HL-60 (cell line): ENCODE measurements at regions not wholly inside any gene's neighbourhood (a gene's known extent, or its start where the extent isn't known, plus 50 kb on each side); places are given as distances from the start of the nearest gene placed in this dataset.

Experiments
- DNase-seq, 2 experiments: peaks; one replicate each; pipeline ENCODE4 v3.0.0-alpha.2; 2010 to 2020; ENCODE audit warnings: low read depth in 1 of 2, low spot score in 1 of 2
- H3K27ac ChIP-seq: fragments of 250-450 bp; sonication (Bioruptor Pico); replicated peaks from 2 replicates; pipeline ENCODE4 v1.5.1; 2020; ENCODE audit warnings: mild to moderate bottlenecking, moderate library complexity
- H3K27me3 ChIP-seq: fragments of 250-450 bp; sonication (Bioruptor Pico); 2 replicates; pipeline ENCODE4 v1.5.1; 2021; ENCODE audit warnings: mild to moderate bottlenecking, moderate library complexity; ENCODE audit not compliant: insufficient read depth, poor library complexity, severe bottlenecking
- H3K4me3 ChIP-seq: replicated peaks from 2 replicates; pipeline ENCODE4 v1.5.1; 2011; ENCODE audit warnings: mild to moderate bottlenecking, control low read depth, low read length; ENCODE audit not compliant: insufficient read depth
- GABPA ChIP-seq: IDR thresholded peaks from 2 replicates; pipeline ENCODE4 v1.6.1; 2012; ENCODE audit warnings: low read depth
- POLR2AphosphoS5 ChIP-seq: IDR thresholded peaks from 2 replicates; pipeline ENCODE4 v1.6.1; 2012; ENCODE audit warnings: low read depth
- SPI1 ChIP-seq: IDR thresholded peaks from 2 replicates; pipeline ENCODE4 v1.6.1; 2012; ENCODE audit warnings: low read depth, mild to moderate bottlenecking, borderline replicate concordance
- TF ChIP-seq, protein P1 (sequence below): IDR thresholded peaks from 2 replicates; pipeline ENCODE4 v1.6.1; 2012; ENCODE audit warnings: low read depth; ENCODE audit not compliant: insufficient replicate concordance
- TF ChIP-seq, protein P2 (sequence below): IDR thresholded peaks from one replicate; pipeline ENCODE4 v1.5.1; 2011; ENCODE audit warnings: low read length, control low read depth, inconsistent platforms; ENCODE audit not compliant: insufficient read depth

DNA sequence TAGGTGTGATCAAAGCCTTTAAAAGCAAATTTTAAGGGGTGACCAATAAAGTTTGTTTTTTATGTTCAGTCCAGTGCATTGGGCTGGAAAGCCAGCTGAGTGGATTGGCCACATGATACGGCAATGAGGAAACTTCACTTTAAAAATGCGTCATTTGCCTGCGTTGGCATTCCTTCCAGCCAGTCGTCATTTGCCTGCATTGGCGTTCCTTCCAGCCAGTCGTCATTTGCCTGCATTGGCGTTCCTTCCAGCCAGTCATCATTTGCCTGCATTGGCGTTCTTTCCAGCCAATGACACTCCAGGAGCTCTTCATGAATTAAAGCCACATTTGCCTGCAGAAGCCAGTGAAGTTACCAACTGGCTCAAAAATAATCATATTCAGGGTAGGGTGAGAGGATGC is 378.6 kb downstream of the SMOC2 start:
- Histone ChIP-seq H3K4me3 (no peak overlapping the region), H3K27me3 (no peaks in the 10 kb centered on the region), H3K27ac (no peak overlapping the region)
- DNase-seq: no peak
- TF ChIP-seq POLR2AphosphoS5: no peak
- TF ChIP-seq, protein P1, sequence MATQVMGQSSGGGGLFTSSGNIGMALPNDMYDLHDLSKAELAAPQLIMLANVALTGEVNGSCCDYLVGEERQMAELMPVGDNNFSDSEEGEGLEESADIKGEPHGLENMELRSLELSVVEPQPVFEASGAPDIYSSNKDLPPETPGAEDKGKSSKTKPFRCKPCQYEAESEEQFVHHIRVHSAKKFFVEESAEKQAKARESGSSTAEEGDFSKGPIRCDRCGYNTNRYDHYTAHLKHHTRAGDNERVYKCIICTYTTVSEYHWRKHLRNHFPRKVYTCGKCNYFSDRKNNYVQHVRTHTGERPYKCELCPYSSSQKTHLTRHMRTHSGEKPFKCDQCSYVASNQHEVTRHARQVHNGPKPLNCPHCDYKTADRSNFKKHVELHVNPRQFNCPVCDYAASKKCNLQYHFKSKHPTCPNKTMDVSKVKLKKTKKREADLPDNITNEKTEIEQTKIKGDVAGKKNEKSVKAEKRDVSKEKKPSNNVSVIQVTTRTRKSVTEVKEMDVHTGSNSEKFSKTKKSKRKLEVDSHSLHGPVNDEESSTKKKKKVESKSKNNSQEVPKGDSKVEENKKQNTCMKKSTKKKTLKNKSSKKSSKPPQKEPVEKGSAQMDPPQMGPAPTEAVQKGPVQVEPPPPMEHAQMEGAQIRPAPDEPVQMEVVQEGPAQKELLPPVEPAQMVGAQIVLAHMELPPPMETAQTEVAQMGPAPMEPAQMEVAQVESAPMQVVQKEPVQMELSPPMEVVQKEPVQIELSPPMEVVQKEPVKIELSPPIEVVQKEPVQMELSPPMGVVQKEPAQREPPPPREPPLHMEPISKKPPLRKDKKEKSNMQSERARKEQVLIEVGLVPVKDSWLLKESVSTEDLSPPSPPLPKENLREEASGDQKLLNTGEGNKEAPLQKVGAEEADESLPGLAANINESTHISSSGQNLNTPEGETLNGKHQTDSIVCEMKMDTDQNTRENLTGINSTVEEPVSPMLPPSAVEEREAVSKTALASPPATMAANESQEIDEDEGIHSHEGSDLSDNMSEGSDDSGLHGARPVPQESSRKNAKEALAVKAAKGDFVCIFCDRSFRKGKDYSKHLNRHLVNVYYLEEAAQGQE: no peak
- TF ChIP-seq, protein P2, sequence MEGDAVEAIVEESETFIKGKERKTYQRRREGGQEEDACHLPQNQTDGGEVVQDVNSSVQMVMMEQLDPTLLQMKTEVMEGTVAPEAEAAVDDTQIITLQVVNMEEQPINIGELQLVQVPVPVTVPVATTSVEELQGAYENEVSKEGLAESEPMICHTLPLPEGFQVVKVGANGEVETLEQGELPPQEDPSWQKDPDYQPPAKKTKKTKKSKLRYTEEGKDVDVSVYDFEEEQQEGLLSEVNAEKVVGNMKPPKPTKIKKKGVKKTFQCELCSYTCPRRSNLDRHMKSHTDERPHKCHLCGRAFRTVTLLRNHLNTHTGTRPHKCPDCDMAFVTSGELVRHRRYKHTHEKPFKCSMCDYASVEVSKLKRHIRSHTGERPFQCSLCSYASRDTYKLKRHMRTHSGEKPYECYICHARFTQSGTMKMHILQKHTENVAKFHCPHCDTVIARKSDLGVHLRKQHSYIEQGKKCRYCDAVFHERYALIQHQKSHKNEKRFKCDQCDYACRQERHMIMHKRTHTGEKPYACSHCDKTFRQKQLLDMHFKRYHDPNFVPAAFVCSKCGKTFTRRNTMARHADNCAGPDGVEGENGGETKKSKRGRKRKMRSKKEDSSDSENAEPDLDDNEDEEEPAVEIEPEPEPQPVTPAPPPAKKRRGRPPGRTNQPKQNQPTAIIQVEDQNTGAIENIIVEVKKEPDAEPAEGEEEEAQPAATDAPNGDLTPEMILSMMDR: no peak
- no peak for TF ChIP-seq GABPA
- no peak for TF ChIP-seq SPI1

DNA sequence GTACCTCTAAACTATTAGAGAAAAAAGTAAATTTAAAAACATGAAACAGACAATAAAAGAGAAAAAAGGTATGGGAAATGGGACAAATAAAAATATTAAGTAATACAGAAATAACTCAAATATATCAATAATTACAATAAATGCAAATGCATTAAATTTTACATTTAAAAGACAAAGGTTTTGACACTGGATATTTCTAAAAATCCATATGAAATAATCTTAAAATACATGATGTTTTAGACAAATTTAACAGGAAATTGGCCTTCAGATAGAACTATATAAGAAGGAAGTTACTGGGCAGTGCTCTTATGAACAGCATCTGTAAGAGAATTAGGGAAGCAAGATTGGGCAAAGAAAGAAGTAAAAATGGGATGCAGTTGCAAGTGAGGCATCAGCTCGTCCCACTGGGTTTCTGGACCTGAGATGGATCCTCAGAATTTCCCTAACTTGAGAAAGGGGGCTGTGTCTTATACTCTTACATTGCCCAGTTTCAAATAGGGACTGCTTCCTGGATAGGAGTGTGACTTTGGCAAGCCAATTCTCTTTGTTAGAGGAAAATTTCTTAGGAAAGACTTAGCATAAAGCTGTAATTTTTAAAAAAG is 376.7 kb downstream of the SMOC2 start:
- TF ChIP-seq SPI1 (no peak), GABPA (no peak), POLR2AphosphoS5 (no peak)
- TF ChIP-seq, protein P2: no peak
- TF ChIP-seq, protein P1: no peak
- DNase-seq: no peak
- no peaks in the 10 kb centered on the region for H3K27me3 ChIP-seq
- no peak overlapping the region for H3K4me3 ChIP-seq
- no peak overlapping the region for H3K27ac ChIP-seq

DNA sequence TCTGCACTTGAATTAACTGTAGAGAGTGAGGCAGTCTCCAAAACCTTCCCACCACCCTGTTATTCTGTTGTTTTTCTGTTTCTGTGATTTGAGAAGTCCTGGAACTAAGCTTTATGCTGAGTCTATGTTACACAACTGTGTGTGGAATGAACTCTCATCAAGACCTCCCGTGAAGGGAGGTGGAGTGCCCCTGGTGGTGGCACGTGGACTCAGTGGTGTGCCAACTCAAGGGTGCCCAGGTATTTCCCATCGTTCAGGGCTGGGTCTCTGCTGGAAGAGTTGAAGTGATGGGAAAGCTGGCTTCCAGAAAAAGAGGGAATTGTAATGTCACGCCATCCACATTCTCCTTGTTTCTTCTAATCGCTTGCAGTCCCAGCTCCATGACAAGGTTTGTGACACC is 374.2 kb downstream of the SMOC2 start:
- Histone ChIP-seq H3K27ac (no peak overlapping the region), H3K27me3 (peaks cover 2% of the 10 kb centered on the region), H3K4me3 (no peak overlapping the region)
- DNase-seq: no peak
- TF ChIP-seq SPI1 (no peak), POLR2AphosphoS5 (no peak), GABPA (no peak)
- TF ChIP-seq, protein P2: no peak
- TF ChIP-seq, protein P1: no peak
